Left lung (tissue), 4 donors: ENCODE measurements at regions not wholly inside any gene's neighbourhood (a gene's known extent, or its start where the extent isn't known, plus 50 kb on each side); places are given as distances from the start of the nearest gene placed in this dataset.

Source experiments
- ATAC-seq: fragments of 200-7000 bp; cut with Tn5 transposase; one replicate; pipeline ENCODE4 v1.9.1; 2020; ENCODE audit warnings: moderate library complexity
- DNase-seq, 4 donors: peaks; one replicate each; pipeline ENCODE4 v3.0.0-alpha.2; 2013 to 2020
- H3K27ac ChIP-seq, 2 donors: fragments of 200-600 bp; sonication (generic) in 1 of 2; one replicate each; pipeline versions ENCODE4 v1.5.0 to v1.8.0; 2020 to 2021
- H3K27me3 ChIP-seq, 2 donors: fragments of 200-600 bp; sonication (generic) in 1 of 2; one replicate each; pipeline versions ENCODE4 v1.5.0 to v1.8.0; 2020 to 2021
- H3K36me3 ChIP-seq, 2 donors: fragments of 200-600 bp; sonication (generic) in 1 of 2; one replicate each; pipeline versions ENCODE4 v1.5.0 to v1.8.0; 2020 to 2021
- H3K4me1 ChIP-seq, 2 donors: fragments of 200-600 bp; one replicate each; pipeline ENCODE4 v1.8.0; 2021
- H3K4me3 ChIP-seq, 2 donors: fragments of 200-600 bp; sonication (generic) in 1 of 2; one replicate each; pipeline versions ENCODE4 v1.5.0 to v1.8.0; 2020 to 2021; ENCODE audit warnings: mild to moderate bottlenecking in 1 of 2
- H3K9me3 ChIP-seq, 2 donors: fragments of 200-600 bp; sonication (generic) in 1 of 2; one replicate each; pipeline versions ENCODE4 v1.5.0 to v1.8.0; 2020 to 2021
- CTCF ChIP-seq, 2 donors: fragments of 200-600 bp; sonication (generic) in 1 of 2; IDR thresholded peaks; one replicate each; pipeline versions ENCODE4 v1.5.0 to v1.8.0; 2021; ENCODE audit warnings: antibody characterized with exemption in 2 of 2
- intact Hi-C, 2 donors: fragments of 100-400 bp; cut with DNase I; formaldehyde crosslinking; loops; one replicate each; pipeline versions ENCODE4 v1.11.2 to v1.14.2; 2022
- donor health status: DM: no; HTN: yes; CAD: no.
- donor health status: DM: no; HTN: no; CAD: no.

DNA sequence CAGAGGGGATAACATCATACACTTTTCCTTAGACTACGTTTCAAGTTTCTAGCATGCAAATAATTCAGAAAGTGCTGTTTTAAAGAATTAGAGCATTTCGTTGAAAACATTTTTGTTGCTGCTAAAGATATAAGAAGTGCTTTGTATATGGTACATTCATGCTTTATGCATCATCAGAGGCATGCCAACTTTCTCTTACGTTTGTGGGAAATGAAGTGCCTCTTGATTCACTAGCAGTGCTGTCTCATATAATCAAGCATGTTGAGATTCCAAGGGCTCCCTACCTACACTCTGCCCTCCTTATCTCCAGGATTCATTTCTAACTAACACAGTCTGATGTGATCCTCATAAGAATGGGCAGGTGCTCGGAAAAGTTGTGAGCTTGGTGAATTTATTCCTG is 748.6 kb upstream of the DDX18 start:
- DNase-seq: no peak

GRCh38 chr2:117067900-117068299 is 746.6 kb upstream of the DDX18 start:
- H3K27me3 ChIP-seq: no peaks in the 10 kb centered on the region
- ATAC-seq (no peak), DNase-seq (no peak)
- H3K27ac ChIP-seq: no peak overlapping the region
- H3K36me3 ChIP-seq: no peaks in the 10 kb centered on the region
- intact Hi-C loops: no loop called here
- peaks cover 0 to 16% of the 10 kb centered on the region in 2 donors for H3K9me3 ChIP-seq
- no peaks in the 10 kb centered on the region for H3K4me1 ChIP-seq
- TF ChIP-seq CTCF (IDR thresholded peaks at IDR 0.05): no peak
- no peak overlapping the region for H3K4me3 ChIP-seq

More for the DNA sequence above, 748.6 kb upstream of the DDX18 start:
- H3K36me3 ChIP-seq: no peaks in the 10 kb centered on the region
- no peak for ATAC-seq
- no peak overlapping the region for H3K27ac ChIP-seq
- intact Hi-C loops: no loop called here
- no peaks in the 10 kb centered on the region for H3K27me3 ChIP-seq
- peaks cover 0 to 6% of the 10 kb centered on the region in 2 donors for H3K9me3 ChIP-seq
- TF ChIP-seq CTCF (IDR thresholded peaks at IDR 0.05): no peak
- H3K4me1 ChIP-seq: no peaks in the 10 kb centered on the region
- no peak overlapping the region for H3K4me3 ChIP-seq

DNA sequence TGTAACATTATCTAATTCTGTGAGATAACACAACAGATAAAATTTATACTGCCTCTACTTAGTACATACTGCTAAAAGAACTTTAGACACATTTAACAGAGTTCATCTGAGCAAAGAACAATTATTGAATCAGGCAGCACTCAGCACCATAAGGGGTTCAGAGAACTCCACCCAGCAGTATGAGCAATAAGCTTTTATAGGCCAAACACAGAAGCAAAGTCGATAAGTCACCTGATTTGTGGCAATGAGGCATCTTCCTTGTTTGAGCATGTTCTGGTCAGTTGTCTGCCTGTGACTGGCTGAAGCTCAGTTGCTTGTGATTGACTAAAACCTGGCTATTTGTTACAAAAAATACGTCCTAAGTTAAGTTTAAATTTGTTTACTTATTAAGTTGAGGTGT is 746.1 kb upstream of the DDX18 start:
- no peak overlapping the region for H3K4me3 ChIP-seq
- no peaks in the 10 kb centered on the region for H3K4me1 ChIP-seq
- DNase-seq: no peak
- H3K36me3 ChIP-seq: no peaks in the 10 kb centered on the region
- TF ChIP-seq CTCF (IDR thresholded peaks at IDR 0.05): no peak
- intact Hi-C loops: no loop called here
- H3K27ac ChIP-seq: no peak overlapping the region
- ATAC-seq: no peak
- no peaks in the 10 kb centered on the region for H3K27me3 ChIP-seq
- H3K9me3 ChIP-seq: peaks cover 0 to 16% of the 10 kb centered on the region in 2 donors

- H3K27me3 ChIP-seq: no peaks in the 10 kb centered on the region
- no peaks in the 10 kb centered on the region for H3K4me1 ChIP-seq
- DNase-seq: peak in 1 of 4 donors; percentile 77
- H3K9me3 ChIP-seq: peaks cover 0 to 16% of the 10 kb centered on the region in 2 donors
- no peak for TF ChIP-seq CTCF (IDR thresholded peaks at IDR 0.05)
- H3K27ac ChIP-seq: no peak overlapping the region
- no peak for ATAC-seq
- H3K4me3 ChIP-seq: no peak overlapping the region
- intact Hi-C loops: no loop called here
- H3K36me3 ChIP-seq: no peaks in the 10 kb centered on the region
Observed at GRCh38 chr2:117071556-117072102, 742.9 kb upstream of the DDX18 start.

DNA sequence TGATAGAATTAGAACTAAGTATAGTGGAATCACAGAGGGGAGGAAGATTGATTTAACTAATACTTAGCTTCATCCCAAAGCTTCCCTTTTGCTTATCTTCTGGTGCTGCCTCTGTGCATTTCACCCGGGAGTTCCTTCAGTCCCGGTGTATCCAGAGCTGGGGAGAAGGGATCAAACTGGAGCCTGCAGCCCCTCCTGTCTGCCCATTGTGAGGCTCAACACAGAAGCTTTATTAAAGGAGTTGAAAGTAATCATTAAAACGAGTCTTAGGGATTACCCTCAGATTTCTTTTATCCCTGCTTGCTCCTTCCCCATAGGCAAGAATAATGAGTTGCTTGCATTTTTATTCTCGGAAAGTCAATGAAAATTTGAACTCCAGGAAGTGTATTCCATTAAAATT is 739.7 kb upstream of the DDX18 start:
- Histone ChIP-seq H3K9me3 (peaks cover 0 to 19% of the 10 kb centered on the region in 2 donors), H3K4me1 (no peaks in the 10 kb centered on the region), H3K27ac (no peak overlapping the region), H3K36me3 (no peaks in the 10 kb centered on the region), H3K27me3 (no peaks in the 10 kb centered on the region), H3K4me3 (no peak overlapping the region)
- ATAC-seq: no peak
- intact Hi-C loops: no loop called here
- DNase-seq: no peak
- no peak for TF ChIP-seq CTCF (IDR thresholded peaks at IDR 0.05)
